ENCODE measurements at regions not wholly inside any gene's neighbourhood (a gene's known extent, or its start where the extent isn't known, plus 50 kb on each side); places are given as distances from the start of the nearest gene placed in this dataset.

- Mint-ChIP-seq H3K9me3 (no peaks in the 10 kb centered on the region), H3K4me1 (no peaks in the 10 kb centered on the region), H3K4me3 (no peak overlapping the region), H3K27ac (no peak overlapping the region), H3K27me3 (ENCODE audit: low read depth) (no peaks in the 10 kb centered on the region), H3K36me3 (ENCODE audit: low read depth) (no peaks in the 10 kb centered on the region)
- TF ChIP-seq CTCF (IDR thresholded peaks at IDR 0.05; ENCODE audit: unreplicated experiment in 3 of 3) = no peak
Measured at GRCh38 chrX:87236830-87237440, 280.7 kb upstream of the KLHL4 start.

GRCh38 chrX:87265518-87265917 is 252.1 kb upstream of the KLHL4 start:
- Mint-ChIP-seq H3K4me1 (no peaks in the 10 kb centered on the region), H3K27ac (peak overlapping the region in 2 of 3 experiments; percentile 14 to 68), H3K27me3 (ENCODE audit: low read depth) (no peaks in the 10 kb centered on the region), H3K4me3 (no peak overlapping the region), H3K9me3 (no peaks in the 10 kb centered on the region), H3K36me3 (ENCODE audit: low read depth) (no peaks in the 10 kb centered on the region)
- no peak for TF ChIP-seq CTCF (IDR thresholded peaks at IDR 0.05; ENCODE audit: unreplicated experiment in 3 of 3)

GRCh38 chrX:87272491-87272890 is 245.1 kb upstream of the KLHL4 start:
- H3K27ac Mint-ChIP-seq = no peak overlapping the region
- no peaks in the 10 kb centered on the region for H3K27me3 Mint-ChIP-seq (ENCODE audit: low read depth)
- H3K4me3 Mint-ChIP-seq = no peak overlapping the region
- H3K9me3 Mint-ChIP-seq = no peaks in the 10 kb centered on the region
- H3K36me3 Mint-ChIP-seq (ENCODE audit: low read depth) = no peaks in the 10 kb centered on the region
- TF ChIP-seq CTCF (IDR thresholded peaks at IDR 0.05; ENCODE audit: unreplicated experiment in 3 of 3) = no peak
- no peaks in the 10 kb centered on the region for H3K4me1 Mint-ChIP-seq

- no peaks in the 10 kb centered on the region for H3K4me1 Mint-ChIP-seq
- no peaks in the 10 kb centered on the region for H3K9me3 Mint-ChIP-seq
- H3K27ac Mint-ChIP-seq = no peak overlapping the region
- H3K36me3 Mint-ChIP-seq (ENCODE audit: low read depth) = no peaks in the 10 kb centered on the region
- peak; percentile 68 to 85 (median 72) for TF ChIP-seq CTCF (IDR thresholded peaks at IDR 0.05; ENCODE audit: unreplicated experiment in 3 of 3)
- H3K27me3 Mint-ChIP-seq (ENCODE audit: low read depth) = no peaks in the 10 kb centered on the region
- H3K4me3 Mint-ChIP-seq = no peak overlapping the region
Measured at GRCh38 chrX:87299563-87300160, 217.9 kb upstream of the KLHL4 start.

- Mint-ChIP-seq H3K4me1 (no peaks in the 10 kb centered on the region), H3K27ac (no peak overlapping the region), H3K36me3 (ENCODE audit: low read depth) (no peaks in the 10 kb centered on the region), H3K27me3 (ENCODE audit: low read depth) (no peaks in the 10 kb centered on the region), H3K4me3 (no peak overlapping the region), H3K9me3 (peaks cover 3% of the 10 kb centered on the region)
- TF ChIP-seq CTCF (IDR thresholded peaks at IDR 0.05; ENCODE audit: unreplicated experiment in 3 of 3) = no peak
Measured at GRCh38 chrX:87310780-87311179, 206.8 kb upstream of the KLHL4 start.

- Mint-ChIP-seq H3K9me3 (peaks cover 5% of the 10 kb centered on the region), H3K4me1 (no peaks in the 10 kb centered on the region), H3K27ac (no peak overlapping the region), H3K27me3 (ENCODE audit: low read depth) (no peaks in the 10 kb centered on the region), H3K4me3 (no peak overlapping the region), H3K36me3 (ENCODE audit: low read depth) (no peaks in the 10 kb centered on the region)
- no peak for TF ChIP-seq CTCF (IDR thresholded peaks at IDR 0.05; ENCODE audit: unreplicated experiment in 3 of 3)
Measured at GRCh38 chrX:87327267-87327666, 190.3 kb upstream of the KLHL4 start.
